OCI-LY7 (cell line): ENCODE measurements at regions not wholly inside any gene's neighbourhood (a gene's known extent, or its start where the extent isn't known, plus 50 kb on each side); places are given as distances from the start of the nearest gene placed in this dataset.

ENCODE experiments used
- BruUV-seq: library from RNA; stranded (reverse); fragments of 400-500 nt; replicated peaks from 2 replicates; lab custom pipeline; 2021; lab: Mats Ljungman, UMichigan
- CTCF ChIA-PET: fragments of 300-600 bp; sonication (Branson Sonifier 250); formaldehyde crosslinking; loops from one replicate; lab custom pipeline; 2022; ENCODE audit warnings: antibody characterized with exemption; ENCODE audit not compliant: unreplicated experiment; lab: Charles Lee
- POLR2A ChIA-PET: fragments of 300-600 bp; sonication (Branson Sonifier 250); formaldehyde crosslinking; loops from one replicate; lab custom pipeline; 2022; ENCODE audit warnings: antibody characterized with exemption; lab: Charles Lee
- DNase-seq: peaks from one replicate; pipeline ENCODE4 v3.0.0-alpha.2; 2015; ENCODE audit warnings: low spot score
- H2AFZ ChIP-seq: fragments of 200-600 bp; sonication (generic), shearing (Covaris generic); 2 replicates; pipeline ENCODE4 v1.6.1; 2014; ENCODE audit warnings: mild to moderate bottlenecking, antibody characterized with exemption, low read length, moderate library complexity
- H3K27ac ChIP-seq: fragments of 200-600 bp; sonication (generic); 2 replicates; pipeline ENCODE4 v1.5.1; 2014; ENCODE audit warnings: mixed run types, low read depth, mild to moderate bottlenecking, moderate library complexity, low read length, inconsistent platforms; ENCODE audit not compliant: poor library complexity, severe bottlenecking
- H3K36me3 ChIP-seq: fragments of 200-600 bp; sonication (generic); 2 replicates; pipeline ENCODE4 v1.6.1; 2014; ENCODE audit warnings: mild to moderate bottlenecking, antibody characterized with exemption, low read length, moderate library complexity, mixed read lengths; ENCODE audit not compliant: insufficient read depth
- H3K4me1 ChIP-seq: fragments of 200-600 bp; sonication (generic); 2 replicates; pipeline ENCODE4 v1.5.1; 2014; ENCODE audit warnings: mild to moderate bottlenecking, low read length; ENCODE audit not compliant: insufficient read depth, poor library complexity, severe bottlenecking
- H3K4me2 ChIP-seq: fragments of 200-600 bp; sonication (generic); 2 replicates; pipeline ENCODE4 v1.6.1; 2014; ENCODE audit warnings: mild to moderate bottlenecking, low read length
- H3K4me3 ChIP-seq: fragments of 200-600 bp; sonication (generic); 2 replicates; pipeline ENCODE4 v1.5.1; 2014; ENCODE audit warnings: mild to moderate bottlenecking, low read depth, low read length; ENCODE audit not compliant: poor library complexity, severe bottlenecking
- H3K79me2 ChIP-seq: fragments of 200-600 bp; sonication (generic); 2 replicates; pipeline ENCODE4 v1.6.1; 2016; ENCODE audit warnings: low read depth, mild to moderate bottlenecking, low read length, moderate library complexity, mixed read lengths; ENCODE audit not compliant: insufficient read depth
- H3K9me2 ChIP-seq: fragments of 200-600 bp; sonication (generic); 2 replicates; pipeline ENCODE4 v1.6.1; 2016; ENCODE audit warnings: mild to moderate bottlenecking, low read length, mixed read lengths; ENCODE audit not compliant: insufficient read depth
- H3K9me3 ChIP-seq: fragments of 200-600 bp; sonication (generic); 2 replicates; pipeline ENCODE4 v1.6.1; 2014; ENCODE audit warnings: mild to moderate bottlenecking, mixed run types, low read length, mixed read lengths
- H4K20me1 ChIP-seq: fragments of 200-600 bp; sonication (generic); 2 replicates; pipeline ENCODE4 v1.6.1; 2014; ENCODE audit warnings: mild to moderate bottlenecking, antibody characterized with exemption, low read length, moderate library complexity, mixed read lengths; ENCODE audit not compliant: insufficient read depth
- CTCF ChIP-seq: fragments of 200-600 bp; sonication (generic); conservative IDR thresholded peaks from 2 replicates; pipeline ENCODE4 v1.5.1; 2014; ENCODE audit warnings: mild to moderate bottlenecking, antibody characterized with exemption, low read length, moderate library complexity, mixed read lengths
- EZH2phosphoT487 ChIP-seq: fragments of 200-600 bp; sonication (generic); IDR thresholded peaks from 2 replicates; pipeline ENCODE4 v1.6.1; 2018; ENCODE audit warnings: low read depth, borderline replicate concordance, mild to moderate bottlenecking, mixed run types, antibody characterized with exemption, low read length, moderate library complexity, mixed read lengths
- intact Hi-C: fragments of 100-400 bp; cut with micrococcal nuclease; formaldehyde crosslinking; loops from one replicate; pipeline ENCODE4 v1.10.0; 2022; ENCODE audit not compliant: unreplicated experiment

GRCh38 chr15:37695719-37696118 lies 238.7 kb upstream of the TMCO5A start:
- DNase-seq: no peak
- Histone ChIP-seq H3K9me3 (no peaks in the 10 kb centered on the region), H3K4me2 (no peak overlapping the region), H2AFZ (no peak overlapping the region), H3K36me3 (no peaks in the 10 kb centered on the region), H3K27ac (no peak overlapping the region), H3K4me1 (no peaks in the 10 kb centered on the region), H4K20me1 (no peaks in the 10 kb centered on the region), H3K9me2 (no peaks in the 10 kb centered on the region), H3K79me2 (no peaks in the 10 kb centered on the region), H3K4me3 (no peak overlapping the region)
- ChIA-PET POLR2A (no interaction called here), CTCF (no interaction called here)
- intact Hi-C loops: no loop called here
- no TSS peak for BruUV-seq
- TF ChIP-seq EZH2phosphoT487 (no peak), CTCF (no peak)

GRCh38 chr15:37698679-37699078 lies 235.8 kb upstream of the TMCO5A start:
- H3K4me1 ChIP-seq: no peaks in the 10 kb centered on the region
- ChIA-PET POLR2A (interaction anchor here (0.7 kb wide), 2 partner anchors 25 to 124 kb away, joined by 3 read pairs; no protein-coding TSS in a partner anchor), CTCF (no interaction called here)
- no peak overlapping the region for H3K4me3 ChIP-seq
- no peak for DNase-seq
- intact Hi-C loops: no loop called here
- TF ChIP-seq EZH2phosphoT487 (no peak), CTCF (no peak)
- H3K9me3 ChIP-seq: no peaks in the 10 kb centered on the region
- no peaks in the 10 kb centered on the region for H4K20me1 ChIP-seq
- no peak overlapping the region for H3K4me2 ChIP-seq
- BruUV-seq: no TSS peak
- H3K9me2 ChIP-seq: no peaks in the 10 kb centered on the region
- no peaks in the 10 kb centered on the region for H3K36me3 ChIP-seq
- H2AFZ ChIP-seq: no peak overlapping the region
- H3K79me2 ChIP-seq: no peaks in the 10 kb centered on the region
- H3K27ac ChIP-seq: no peak overlapping the region

GRCh38 chr15:37701230-37701629 lies 233.2 kb upstream of the TMCO5A start:
- intact Hi-C loops: no loop called here
- no peak for DNase-seq
- H4K20me1 ChIP-seq: no peaks in the 10 kb centered on the region
- BruUV-seq: no TSS peak
- H3K4me1 ChIP-seq: no peaks in the 10 kb centered on the region
- POLR2A ChIA-PET: interaction anchor here (1.3 kb wide), 1 partner anchor 8 kb away, joined by 5 read pairs; no protein-coding TSS in a partner anchor
- no peaks in the 10 kb centered on the region for H3K9me2 ChIP-seq
- CTCF ChIA-PET: no interaction called here
- no peak for TF ChIP-seq EZH2phosphoT487
- no peak for TF ChIP-seq CTCF
- no peaks in the 10 kb centered on the region for H3K9me3 ChIP-seq
- H3K4me3 ChIP-seq: no peak overlapping the region
- H2AFZ ChIP-seq: no peak overlapping the region
- no peak overlapping the region for H3K4me2 ChIP-seq
- no peaks in the 10 kb centered on the region for H3K36me3 ChIP-seq
- no peak overlapping the region for H3K27ac ChIP-seq
- no peaks in the 10 kb centered on the region for H3K79me2 ChIP-seq
